ENCODE measurements at regions not wholly inside any gene's neighbourhood (a gene's known extent, or its start where the extent isn't known, plus 50 kb on each side); places are given as distances from the start of the nearest gene placed in this dataset.

DNA sequence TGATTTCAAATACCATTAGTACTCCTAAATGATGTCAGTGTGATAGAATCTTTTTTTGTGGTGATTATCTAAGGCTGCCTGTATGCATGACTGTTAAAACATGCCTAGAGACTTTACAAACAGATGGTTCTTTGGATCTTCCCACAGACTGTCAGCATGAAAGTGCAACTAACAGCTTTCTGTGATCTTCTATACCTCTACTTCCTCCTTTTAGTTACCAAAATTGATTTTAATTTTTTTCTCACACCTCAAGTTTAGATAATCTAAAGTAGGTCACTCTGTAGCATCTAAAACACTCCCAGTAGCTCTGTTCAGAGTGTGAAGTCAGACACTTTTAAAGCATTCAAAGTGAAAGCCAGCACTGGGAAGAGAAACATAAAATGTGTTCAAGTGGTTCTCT lies 534.5 kb downstream of the PTPRC start:
- TF ChIP-seq, protein P1, sequence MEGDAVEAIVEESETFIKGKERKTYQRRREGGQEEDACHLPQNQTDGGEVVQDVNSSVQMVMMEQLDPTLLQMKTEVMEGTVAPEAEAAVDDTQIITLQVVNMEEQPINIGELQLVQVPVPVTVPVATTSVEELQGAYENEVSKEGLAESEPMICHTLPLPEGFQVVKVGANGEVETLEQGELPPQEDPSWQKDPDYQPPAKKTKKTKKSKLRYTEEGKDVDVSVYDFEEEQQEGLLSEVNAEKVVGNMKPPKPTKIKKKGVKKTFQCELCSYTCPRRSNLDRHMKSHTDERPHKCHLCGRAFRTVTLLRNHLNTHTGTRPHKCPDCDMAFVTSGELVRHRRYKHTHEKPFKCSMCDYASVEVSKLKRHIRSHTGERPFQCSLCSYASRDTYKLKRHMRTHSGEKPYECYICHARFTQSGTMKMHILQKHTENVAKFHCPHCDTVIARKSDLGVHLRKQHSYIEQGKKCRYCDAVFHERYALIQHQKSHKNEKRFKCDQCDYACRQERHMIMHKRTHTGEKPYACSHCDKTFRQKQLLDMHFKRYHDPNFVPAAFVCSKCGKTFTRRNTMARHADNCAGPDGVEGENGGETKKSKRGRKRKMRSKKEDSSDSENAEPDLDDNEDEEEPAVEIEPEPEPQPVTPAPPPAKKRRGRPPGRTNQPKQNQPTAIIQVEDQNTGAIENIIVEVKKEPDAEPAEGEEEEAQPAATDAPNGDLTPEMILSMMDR (IDR thresholded peaks at IDR 0.05): no peak
- TF ChIP-seq POLR2A (IDR thresholded peaks at IDR 0.05): no peak

Data from thyroid gland (tissue), 4 donors.